GM12801 (cell line): ENCODE measurements at regions not wholly inside any gene's neighbourhood (a gene's known extent, or its start where the extent isn't known, plus 50 kb on each side); places are given as distances from the start of the nearest gene placed in this dataset.

Source experiments
- TF ChIP-seq, protein P1 (sequence below): IDR thresholded peaks from one replicate; pipeline ENCODE4 v1.5.1; 2011; ENCODE audit warnings: control low read depth; ENCODE audit not compliant: insufficient read length; ENCODE audit errors: extremely low read depth

DNA sequence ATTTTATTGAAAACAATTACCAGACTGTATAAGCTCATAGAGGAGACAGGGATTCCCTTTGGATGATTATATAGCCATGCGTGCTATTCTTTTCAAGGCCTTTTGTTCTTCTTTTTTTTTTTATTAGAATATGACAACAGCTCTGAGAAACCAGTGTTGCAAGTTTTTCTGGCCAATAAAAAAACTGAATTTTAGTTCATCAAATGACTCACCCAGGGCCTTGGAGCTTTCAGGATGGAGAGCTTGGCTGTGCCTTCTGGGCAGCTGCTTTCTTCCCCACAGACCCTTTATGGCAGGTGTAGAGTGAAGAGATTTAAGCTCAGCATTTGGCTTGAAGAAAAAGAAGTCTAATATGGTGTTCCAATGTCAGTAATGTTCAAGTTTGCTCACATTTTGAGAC, 497.9 kb upstream of the FANCL start:
- TF ChIP-seq, protein P1, sequence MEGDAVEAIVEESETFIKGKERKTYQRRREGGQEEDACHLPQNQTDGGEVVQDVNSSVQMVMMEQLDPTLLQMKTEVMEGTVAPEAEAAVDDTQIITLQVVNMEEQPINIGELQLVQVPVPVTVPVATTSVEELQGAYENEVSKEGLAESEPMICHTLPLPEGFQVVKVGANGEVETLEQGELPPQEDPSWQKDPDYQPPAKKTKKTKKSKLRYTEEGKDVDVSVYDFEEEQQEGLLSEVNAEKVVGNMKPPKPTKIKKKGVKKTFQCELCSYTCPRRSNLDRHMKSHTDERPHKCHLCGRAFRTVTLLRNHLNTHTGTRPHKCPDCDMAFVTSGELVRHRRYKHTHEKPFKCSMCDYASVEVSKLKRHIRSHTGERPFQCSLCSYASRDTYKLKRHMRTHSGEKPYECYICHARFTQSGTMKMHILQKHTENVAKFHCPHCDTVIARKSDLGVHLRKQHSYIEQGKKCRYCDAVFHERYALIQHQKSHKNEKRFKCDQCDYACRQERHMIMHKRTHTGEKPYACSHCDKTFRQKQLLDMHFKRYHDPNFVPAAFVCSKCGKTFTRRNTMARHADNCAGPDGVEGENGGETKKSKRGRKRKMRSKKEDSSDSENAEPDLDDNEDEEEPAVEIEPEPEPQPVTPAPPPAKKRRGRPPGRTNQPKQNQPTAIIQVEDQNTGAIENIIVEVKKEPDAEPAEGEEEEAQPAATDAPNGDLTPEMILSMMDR = no peak

DNA sequence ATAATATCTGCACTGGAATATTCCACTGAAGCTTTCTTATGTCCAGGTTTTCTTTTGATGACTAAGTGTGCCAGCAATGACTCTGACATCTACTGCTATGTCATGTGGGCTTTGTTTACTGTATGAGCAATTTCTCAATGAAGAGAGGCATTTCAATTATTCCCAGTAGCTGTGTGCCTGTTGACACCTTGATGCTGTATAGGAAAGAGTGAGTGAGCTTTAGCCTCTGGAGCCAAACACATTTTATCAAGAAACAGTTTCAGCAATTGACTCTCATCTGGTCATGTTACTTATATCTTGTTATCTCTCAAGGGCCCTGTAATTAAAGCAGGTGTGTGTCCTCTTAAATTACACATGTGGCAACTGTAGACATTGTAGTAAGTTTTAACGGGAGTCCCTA, 493.2 kb upstream of the FANCL start:
- TF ChIP-seq, protein P1 = no peak

- TF ChIP-seq, protein P1 = no peak
Observed at GRCh38 chr2:58732999-58733398, 491.9 kb upstream of the FANCL start.

- TF ChIP-seq, protein P1 = no peak
Observed at GRCh38 chr2:58731488-58731869, 490.4 kb upstream of the FANCL start.

GRCh38 chr2:58730764-58731487, 489.8 kb upstream of the FANCL start:
- TF ChIP-seq, protein P1 = no peak

DNA sequence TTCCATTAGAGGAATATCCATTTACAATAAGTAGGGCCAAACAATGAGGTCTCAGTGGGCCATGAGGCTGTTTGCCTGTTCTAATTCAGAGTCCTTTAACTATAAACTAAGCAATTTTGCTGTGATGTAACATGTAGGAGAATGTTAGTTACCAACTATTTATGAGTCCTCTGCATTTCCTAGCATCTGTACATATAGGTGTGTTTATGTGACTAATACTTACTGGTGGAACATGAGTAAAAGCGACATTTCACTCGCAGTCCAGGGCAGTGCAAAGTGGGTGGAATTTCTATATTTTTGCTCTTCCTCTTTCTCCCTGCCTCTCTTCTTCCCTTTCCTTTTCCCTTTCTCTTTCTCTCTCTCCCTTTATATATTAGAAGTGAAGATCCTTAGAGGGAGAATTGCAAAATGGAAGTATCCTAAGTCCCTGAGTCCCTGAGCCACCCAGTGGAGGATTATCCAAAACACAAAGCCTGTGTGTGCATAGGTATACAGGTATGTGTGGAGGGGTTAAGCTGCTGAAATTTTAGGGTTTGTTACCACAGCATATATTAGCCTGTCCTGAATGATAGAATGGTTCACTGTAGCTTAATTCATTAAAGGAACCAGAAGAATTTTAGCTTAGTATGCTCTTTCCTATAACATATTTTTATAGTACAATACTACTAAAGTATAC, 487.0 kb upstream of the FANCL start:
- TF ChIP-seq, protein P1 = no peak

- TF ChIP-seq, protein P1 = no peak
Observed at GRCh38 chr2:58721912-58722591, 480.9 kb upstream of the FANCL start.
